ENCODE measurements at regions not wholly inside any gene's neighbourhood (a gene's known extent, or its start where the extent isn't known, plus 50 kb on each side); places are given as distances from the start of the nearest gene placed in this dataset.

GRCh38 chr2:130288467-130289403 lies 54.0 kb upstream of the IMP4 start:
- TF ChIP-seq EZH2 (IDR thresholded peaks at IDR 0.05; ENCODE audit: insufficient read depth, poor library complexity, severe bottlenecking) (no peak), EZH2phosphoT487 (IDR thresholded peaks at IDR 0.05; ENCODE audit: insufficient read depth, low read depth) (no peak)
